SK-N-SH (cell line): ENCODE measurements at regions not wholly inside any gene's neighbourhood (a gene's known extent, or its start where the extent isn't known, plus 50 kb on each side); places are given as distances from the start of the nearest gene placed in this dataset.

Experiments used
- CTCF ChIA-PET: fragments of 300-600, 350-600 bp; formaldehyde crosslinking; extraction: SDS; loops from one replicate; lab custom pipeline; 2021; lab: Yijun Ruan, JAX
- POLR2A ChIA-PET: fragments of 350-600 bp; sonication (Branson Sonifier 250); formaldehyde crosslinking; extraction: SDS; loops from one replicate; lab custom pipeline; 2020; ENCODE audit warnings: antibody characterized with exemption, inconsistent platforms; lab: Yijun Ruan, JAX
- DNase-seq: peaks from one replicate; pipeline ENCODE4 v3.0.0; 2012
- H2AFZ ChIP-seq: fragments of 200-600 bp; sonication (generic); 2 replicates; pipeline ENCODE4 v1.8.1; 2016; ENCODE audit warnings: antibody characterized with exemption, mild to moderate bottlenecking, low read depth
- H3F3A ChIP-seq: fragments of 200-600 bp; sonication (generic); replicated peaks from 2 replicates; pipeline ENCODE3; 2016; ENCODE audit warnings: antibody characterized with exemption, mild to moderate bottlenecking; ENCODE audit not compliant: insufficient read depth
- H3K27ac ChIP-seq, 2 experiments: fragments of 200-500 bp in 1 of 2; fragments of 200-600 bp in 1 of 2; sonication (Bioruptor generic) in 1 of 2; sonication (generic), shearing (Covaris generic) in 1 of 2; 2 replicates each; pipeline versions ENCODE4 v1.5.1 to v1.6.1; 2014 to 2016; ENCODE audit warnings: low read depth in 2 of 2, inconsistent platforms in 1 of 2, low read length in 1 of 2, mild to moderate bottlenecking in 1 of 2, mixed read lengths in 1 of 2
- H3K27me3 ChIP-seq: fragments of 200-600 bp; sonication (generic), shearing (Covaris generic); 2 replicates; pipeline ENCODE4 v1.6.1; 2016; ENCODE audit warnings: mixed run types; ENCODE audit not compliant: insufficient read depth
- H3K36me3 ChIP-seq, 2 experiments: fragments of 200-500 bp in 1 of 2; fragments of 200-600 bp in 1 of 2; sonication (Bioruptor generic) in 1 of 2; sonication (generic) in 1 of 2; replicated peaks in 1 of 2; 2 replicates each; pipeline versions ENCODE3 to v1.5.1; 2014 to 2016; ENCODE audit warnings: low read length in 1 of 2, mild to moderate bottlenecking in 1 of 2; ENCODE audit not compliant: insufficient read depth in 2 of 2, control insufficient read depth in 1 of 2
- H3K4me1 ChIP-seq, 2 experiments: fragments of 200-500 bp in 1 of 2; fragments of 200-600 bp in 1 of 2; sonication (Bioruptor generic) in 1 of 2; sonication (generic), shearing (Covaris generic) in 1 of 2; 2 replicates each; pipeline versions ENCODE4 v1.5.1 to v1.6.1; 2014 to 2016; ENCODE audit warnings: low read depth in 1 of 2, low read length in 1 of 2, mixed run types in 1 of 2; ENCODE audit not compliant: insufficient read depth in 2 of 2, control insufficient read depth in 1 of 2
- H3K4me2 ChIP-seq: fragments of 200-600 bp; sonication (generic), shearing (Covaris generic); 2 replicates; pipeline ENCODE4 v1.6.1; 2017; ENCODE audit warnings: mixed run types
- H3K4me3 ChIP-seq, 2 experiments: fragments of 200-500 bp in 1 of 2; fragments of 200-600 bp in 1 of 2; sonication (Bioruptor generic) in 1 of 2; sonication (generic), shearing (Covaris generic) in 1 of 2; 2 replicates each; pipeline versions ENCODE4 v1.5.1 to v1.8.1; 2014 to 2016; ENCODE audit warnings: low read depth in 2 of 2, inconsistent platforms in 1 of 2, low read length in 1 of 2, mild to moderate bottlenecking in 1 of 2, mixed read lengths in 1 of 2, moderate library complexity in 1 of 2
- H3K79me2 ChIP-seq: fragments of 200-600 bp; sonication (generic); 2 replicates; pipeline ENCODE4 v1.8.1; 2017; ENCODE audit warnings: mild to moderate bottlenecking; ENCODE audit not compliant: insufficient read depth
- H3K9ac ChIP-seq: fragments of 200-600 bp; sonication (generic); 2 replicates; pipeline ENCODE4 v1.6.1; 2017; ENCODE audit warnings: mixed run types
- H3K9me2 ChIP-seq: fragments of 200-600 bp; sonication (generic); 2 replicates; pipeline ENCODE4 v1.6.1; 2017; ENCODE audit warnings: mixed run types
- H3K9me3 ChIP-seq: fragments of 200-600 bp; sonication (generic); 2 replicates; pipeline ENCODE4 v1.6.1; 2017; ENCODE audit warnings: mixed run types, mild to moderate bottlenecking, moderate library complexity
- H4K20me1 ChIP-seq: fragments of 200-600 bp; sonication (generic); 2 replicates; pipeline ENCODE4 v1.6.1; 2017; ENCODE audit warnings: mild to moderate bottlenecking, mixed run types; ENCODE audit not compliant: insufficient read depth
- CHD2 ChIP-seq: fragments of 150-350 bp; IDR thresholded peaks from 2 replicates; pipeline ENCODE4 v1.6.1; 2018; ENCODE audit warnings: low read length; ENCODE audit not compliant: partially characterized antibody
- ELF1 ChIP-seq: IDR thresholded peaks from 2 replicates; pipeline ENCODE4 v1.4.0; 2012
- EP300 ChIP-seq, 2 experiments: IDR thresholded peaks; 2 replicates each; pipeline versions ENCODE4 v1.4.0 to v1.6.1; 2012; ENCODE audit warnings: borderline replicate concordance in 1 of 2, low read depth in 1 of 2, low read length in 1 of 2
- FOSL2 ChIP-seq: IDR thresholded peaks from 2 replicates; pipeline ENCODE4 v1.4.0; 2012; ENCODE audit warnings: low read depth, mild to moderate bottlenecking, moderate library complexity, borderline replicate concordance
- FOXM1 ChIP-seq: IDR thresholded peaks from 2 replicates; pipeline ENCODE4 v1.4.0; 2012; ENCODE audit warnings: low read depth, mild to moderate bottlenecking
- GABPA ChIP-seq: IDR thresholded peaks from 2 replicates; pipeline ENCODE4 v1.4.0; 2012; ENCODE audit warnings: low read depth, mild to moderate bottlenecking
- IRF3 ChIP-seq: fragments of 150-350 bp; IDR thresholded peaks from 2 replicates; pipeline ENCODE4 v1.6.1; 2016; ENCODE audit warnings: mild to moderate bottlenecking, low read depth, low read length
- MXI1 ChIP-seq: IDR thresholded peaks from 2 replicates; pipeline ENCODE4 v1.6.1; 2012; ENCODE audit warnings: mild to moderate bottlenecking, low read depth, low read length, improper control_type of control experiment
- POLR2AphosphoS5 ChIP-seq: IDR thresholded peaks from 2 replicates; pipeline ENCODE4 v1.6.1; 2012; ENCODE audit warnings: low read depth, low read length
- RCOR1 ChIP-seq: fragments of 150-350 bp; IDR thresholded peaks from 2 replicates; pipeline ENCODE4 v1.6.1; 2017; ENCODE audit warnings: antibody characterized with exemption, low read length
- REST ChIP-seq: IDR thresholded peaks from 2 replicates; pipeline ENCODE4 v1.6.1; 2012; ENCODE audit warnings: mild to moderate bottlenecking, low read depth, low read length, moderate library complexity
- RFX5 ChIP-seq: IDR thresholded peaks from 2 replicates; pipeline ENCODE4 v1.6.1; 2012; ENCODE audit warnings: mild to moderate bottlenecking, improper control_type of control experiment, low read length
- SIN3A ChIP-seq: IDR thresholded peaks from 2 replicates; pipeline ENCODE4 v1.6.1; 2012; ENCODE audit warnings: low read depth, mild to moderate bottlenecking, low read length, moderate library complexity, borderline replicate concordance
- SMC3 ChIP-seq: IDR thresholded peaks from 2 replicates; pipeline ENCODE4 v1.6.1; 2012; ENCODE audit warnings: low read depth, low read length, improper control_type of control experiment
- TAF1 ChIP-seq: IDR thresholded peaks from 2 replicates; pipeline ENCODE4 v1.6.1; 2012; ENCODE audit warnings: low read depth, mild to moderate bottlenecking, low read length, moderate library complexity, borderline replicate concordance
- TCF12 ChIP-seq: IDR thresholded peaks from 2 replicates; pipeline ENCODE4 v1.4.0; 2012
- USF2 ChIP-seq: fragments of 150-350 bp; IDR thresholded peaks from 2 replicates; pipeline ENCODE4 v1.6.1; 2017; ENCODE audit warnings: antibody characterized with exemption, low read length, low read depth, borderline replicate concordance
- WGBS: methylation state at CpG from one replicate; pipeline ENCODE4 v1.1.6; 2017; ENCODE audit warnings: low lambda C conversion rate; 5-methylcytosine and 5-hydroxymethylcytosine counted together

- Histone ChIP-seq H3K9ac (no peak overlapping the region), H3K79me2 (no peaks in the 10 kb centered on the region), H3K9me3 (no peaks in the 10 kb centered on the region), H3K4me3 (no peak overlapping the region), H3K4me2 (no peak overlapping the region), H3K27ac (no peak overlapping the region), H3K9me2 (no peaks in the 10 kb centered on the region)
- POLR2A ChIA-PET, result no interaction called here
- WGBS, result 80% methylated on average over 3 of the region's 3 CpGs
- TF ChIP-seq IRF3, result no peak
- TF ChIP-seq FOSL2, result no peak
- no peak for TF ChIP-seq USF2
- no peak for TF ChIP-seq GABPA
- no peak for TF ChIP-seq TCF12
- TF ChIP-seq SIN3A, result no peak
- no peak for TF ChIP-seq REST
- no peak for TF ChIP-seq MXI1
- no peak for TF ChIP-seq RCOR1
- TF ChIP-seq SMC3, result no peak
- no peak for TF ChIP-seq RFX5
- no peak for TF ChIP-seq POLR2AphosphoS5
- no peak for TF ChIP-seq EP300 (IDR thresholded peaks at IDR 0.05; ENCODE audit: borderline replicate concordance in 1 of 2, low read depth in 1 of 2, low read length in 1 of 2)
- no peak for TF ChIP-seq ELF1
- TF ChIP-seq TAF1, result no peak
- no peak for TF ChIP-seq FOXM1
- TF ChIP-seq CHD2, result no peak
- TF ChIP-seq, all 33 proteins: peak for 0
- Histone ChIP-seq H3F3A (no peaks in the 10 kb centered on the region), H3K36me3 (no peaks in the 10 kb centered on the region), H4K20me1 (no peaks in the 10 kb centered on the region), H3K4me1 (peaks cover 0 to 10% of the 10 kb centered on the region in 2 experiments; a peak in 2 of 4 replicates), H2AFZ (no peak overlapping the region), H3K27me3 (no peaks in the 10 kb centered on the region)
- DNase-seq, result no peak
- CTCF ChIA-PET, result interaction anchor here (1.3 kb wide), 1 partner anchor 252 kb away, joined by 3 read pairs; no protein-coding TSS in a partner anchor
Observed at GRCh38 chr6:149135809-149136208, 181.7 kb upstream of the TAB2 start.
